Psoas muscle (tissue), 7 donors: ENCODE measurements at regions not wholly inside any gene's neighbourhood (a gene's known extent, or its start where the extent isn't known, plus 50 kb on each side); places are given as distances from the start of the nearest gene placed in this dataset.

ENCODE experiments used
- ATAC-seq, 4 donors: fragments of 200-7000 bp; cut with Tn5 transposase; one replicate each; pipeline ENCODE4 v1.9.1; 2020; ENCODE audit warnings: moderate library complexity in 3 of 4, mild to moderate bottlenecking in 2 of 4
- DNase-seq, 2 donors: peaks; one replicate each; pipeline ENCODE4 v3.0.0-alpha.2; 2020
- H3K27ac ChIP-seq: fragments of 200-600 bp; one replicate; pipeline ENCODE4 v1.8.0; 2022
- H3K27me3 ChIP-seq, 3 donors: fragments of 200-600 bp in 1 of 3; one replicate each; pipeline versions ENCODE4 v1.6.1 to v1.8.0; 2013 to 2022; ENCODE audit warnings: low read length in 2 of 3, mild to moderate bottlenecking in 2 of 3, moderate library complexity in 1 of 3; ENCODE audit not compliant: insufficient read depth in 3 of 3
- H3K36me3 ChIP-seq, 2 donors: fragments of 200-600 bp in 1 of 2; one replicate each; pipeline versions ENCODE4 v1.6.1 to v1.8.0; 2013 to 2022; ENCODE audit warnings: low read depth in 1 of 2, mild to moderate bottlenecking in 1 of 2, moderate library complexity in 1 of 2; ENCODE audit not compliant: insufficient read depth in 1 of 2
- H3K4me1 ChIP-seq: fragments of 200-600 bp; one replicate; pipeline ENCODE4 v1.8.0; 2022
- H3K4me3 ChIP-seq: fragments of 200-600 bp; one replicate; pipeline ENCODE4 v1.8.0; 2022; ENCODE audit warnings: mild to moderate bottlenecking
- H3K9me3 ChIP-seq: fragments of 200-600 bp; one replicate; pipeline ENCODE4 v1.8.0; 2022
- CTCF ChIP-seq: fragments of 200-600 bp; IDR thresholded peaks from one replicate; pipeline ENCODE4 v1.8.0; 2022; ENCODE audit warnings: antibody characterized with exemption
- WGBS, 3 donors: extraction: QIAGEN DNeasy Blood & Tissue Kit; methylation state at CpG; one replicate each; pipeline versions ENCODE4 v1.1.6 to v1.1.7; 2013; 5-methylcytosine and 5-hydroxymethylcytosine counted together
- intact Hi-C, 2 donors: fragments of 100-400 bp; cut with DNase I; formaldehyde crosslinking; loops; one replicate each; pipeline versions ENCODE4 v1.11.0 to v1.14.2; 2022
- donor health status: healthy with polysubstance abuse.
- donor health status: DM: no; HTN: no; CAD: no; lungs with moderate emphysema.
- donor health status: Bipolar disorder and iron deficiency.
- donor health status: healthy.
- donor health status: DM: yes; HTN: yes; CAD: no.
- donor health status: DM: no; HTN: no; CAD: no.
- donor health status: DM: yes; HTN: yes; CAD: no.

- no peaks in the 10 kb centered on the region for H3K4me1 ChIP-seq
- no peaks in the 10 kb centered on the region for H3K9me3 ChIP-seq
- intact Hi-C loops = no loop called here
- no peak overlapping the region for H3K4me3 ChIP-seq
- peaks cover 0 to 7% of the 10 kb centered on the region in 2 donors for H3K36me3 ChIP-seq
- WGBS, 3 donors = 88 to 94% (median 91%) methylated on average over 6 of the region's 6 CpGs
- H3K27ac ChIP-seq = no peak overlapping the region
- H3K27me3 ChIP-seq = no peaks in the 10 kb centered on the region
- DNase-seq (no peak), ATAC-seq (no peak)
- TF ChIP-seq CTCF = no peak
These were observed 82.2 kb downstream of the SOD2 start for GRCh38 chr6:159610881-159611280.

GRCh38 chr6:159609652-159610178, 83.3 kb downstream of the SOD2 start:
- H3K4me1 ChIP-seq = no peaks in the 10 kb centered on the region
- no peaks in the 10 kb centered on the region for H3K9me3 ChIP-seq
- no peak for TF ChIP-seq CTCF
- ATAC-seq (peak in 2 of 4 donors; percentile 10 to 36), DNase-seq (no peak)
- no peaks in the 10 kb centered on the region for H3K27me3 ChIP-seq
- H3K36me3 ChIP-seq = no peaks in the 10 kb centered on the region
- 49 to 66% (median 60%) methylated on average over 2 of the region's 2 CpGs for WGBS, 3 donors
- H3K4me3 ChIP-seq = no peak overlapping the region
- H3K27ac ChIP-seq = no peak overlapping the region
- intact Hi-C loops = no loop called here

- WGBS, 3 donors = 60 to 66% (median 61%) methylated on average over 6 of the region's 6 CpGs
- DNase-seq (no peak), ATAC-seq (peak in 3 of 4 donors; percentile 29 to 32 (median 31))
- no peak overlapping the region for H3K4me3 ChIP-seq
- intact Hi-C loops = no loop called here
- H3K27ac ChIP-seq = no peak overlapping the region
- TF ChIP-seq CTCF = no peak
- H3K9me3 ChIP-seq = no peaks in the 10 kb centered on the region
- no peaks in the 10 kb centered on the region for H3K4me1 ChIP-seq
- H3K27me3 ChIP-seq = no peaks in the 10 kb centered on the region
- no peaks in the 10 kb centered on the region for H3K36me3 ChIP-seq
These were observed 83.9 kb downstream of the SOD2 start for GRCh38 chr6:159608961-159609651.

GRCh38 chr6:159606786-159607185, 86.3 kb downstream of the SOD2 start:
- Histone ChIP-seq H3K27me3 (no peaks in the 10 kb centered on the region), H3K36me3 (no peaks in the 10 kb centered on the region), H3K4me1 (no peaks in the 10 kb centered on the region), H3K27ac (no peak overlapping the region), H3K4me3 (no peak overlapping the region), H3K9me3 (no peaks in the 10 kb centered on the region)
- WGBS, 3 donors = 60 to 67% (median 60%) methylated on average over 2 of the region's 2 CpGs
- intact Hi-C loops = no loop called here
- DNase-seq (no peak), ATAC-seq (no peak)
- no peak for TF ChIP-seq CTCF
